ENCODE measurements at regions not wholly inside any gene's neighbourhood (a gene's known extent, or its start where the extent isn't known, plus 50 kb on each side); places are given as distances from the start of the nearest gene placed in this dataset.
"Not testable (repeated sequence)": the region's sequence is repeated elsewhere in the genome, so short reads cannot be mapped to it uniquely, and the experiment has no call there.

GRCh38 chr2:144111437-144111836 is 408.5 kb downstream of the ZEB2 start:
- Histone ChIP-seq H3K36me3 (ENCODE audit: insufficient read depth, low read length) (no peaks in the 10 kb centered on the region), H3K9me2 (replicated peaks; ENCODE audit: insufficient read depth, low read length) (no peaks in the 10 kb centered on the region), H3K27me3 (ENCODE audit: low read length) (no peaks in the 10 kb centered on the region), H3K9me3 (ENCODE audit: low read length) (no peaks in the 10 kb centered on the region), H3K4me2 (ENCODE audit: low read depth, low read length, poor library complexity, severe bottlenecking) (no peak overlapping the region), H2AFZ (ENCODE audit: low read length) (no peak overlapping the region), H3K4me3 (ENCODE audit: low read length) (no peak overlapping the region), H4K20me1 (ENCODE audit: insufficient read depth, low read depth, low read length) (no peaks in the 10 kb centered on the region), H3K4me1 (ENCODE audit: low read length) (peaks cover 2% of the 10 kb centered on the region), H3K79me2 (ENCODE audit: low read length) (0 out of 2 replicates have a peak, but pooled peaks cover 4% of the 10 kb centered on the region), H3K9ac (ENCODE audit: low read length) (no peak overlapping the region), H3K27ac (ENCODE audit: low read length) (no peak overlapping the region)
- no peak for DNase-seq

GRCh38 chr2:144106104-144106503 is 413.8 kb downstream of the ZEB2 start:
- not testable (repeated sequence) for H3K27ac ChIP-seq (ENCODE audit: low read length); H3K9ac ChIP-seq (ENCODE audit: low read length); H3K4me1 ChIP-seq (ENCODE audit: low read length); H3K4me2 ChIP-seq (ENCODE audit: low read depth, low read length, poor library complexity, severe bottlenecking); H3K9me2 ChIP-seq (replicated peaks; ENCODE audit: insufficient read depth, low read length); H3K36me3 ChIP-seq (ENCODE audit: insufficient read depth, low read length); H3K27me3 ChIP-seq (ENCODE audit: low read length); H2AFZ ChIP-seq (ENCODE audit: low read length); DNase-seq; H3K4me3 ChIP-seq (ENCODE audit: low read length); H3K79me2 ChIP-seq (ENCODE audit: low read length); H3K9me3 ChIP-seq (ENCODE audit: low read length); H4K20me1 ChIP-seq (ENCODE audit: insufficient read depth, low read depth, low read length)

DNA sequence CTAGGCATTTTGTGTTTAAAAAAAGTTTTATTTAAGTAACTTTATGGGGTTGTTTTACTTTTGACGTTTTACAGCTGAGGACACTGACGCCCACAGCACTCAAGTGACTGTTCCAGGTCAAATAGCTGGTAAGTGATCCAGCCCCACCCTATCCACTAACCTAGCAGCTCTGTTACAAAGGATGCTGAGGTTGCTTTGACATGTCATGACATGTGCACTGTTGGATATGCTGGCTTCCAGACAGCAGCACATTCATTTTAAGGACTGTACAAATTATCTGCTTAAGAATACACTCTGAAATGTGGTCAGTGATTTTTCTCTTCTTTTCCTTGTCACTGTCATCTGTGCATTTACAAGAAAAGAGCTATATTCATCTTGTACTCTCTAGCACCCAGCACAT is 417.5 kb downstream of the ZEB2 start:
- Histone ChIP-seq H3K4me2 (ENCODE audit: low read depth, low read length, poor library complexity, severe bottlenecking) (no peak overlapping the region), H3K9ac (ENCODE audit: low read length) (no peak overlapping the region), H3K9me3 (ENCODE audit: low read length) (no peaks in the 10 kb centered on the region; the same call in 1 of the 2 replicates), H3K27me3 (ENCODE audit: low read length) (no peaks in the 10 kb centered on the region), H3K27ac (ENCODE audit: low read length) (no peak overlapping the region), H3K36me3 (ENCODE audit: insufficient read depth, low read length) (no peaks in the 10 kb centered on the region; the same call in 1 of the 2 replicates), H3K79me2 (ENCODE audit: low read length) (peaks cover 3% of the 10 kb centered on the region; the same call in 1 of the 2 replicates), H4K20me1 (ENCODE audit: insufficient read depth, low read depth, low read length) (no peaks in the 10 kb centered on the region), H3K4me3 (ENCODE audit: low read length) (no peak overlapping the region), H3K4me1 (ENCODE audit: low read length) (no peaks in the 10 kb centered on the region), H3K9me2 (replicated peaks; ENCODE audit: insufficient read depth, low read length) (no peaks in the 10 kb centered on the region), H2AFZ (ENCODE audit: low read length) (no peak overlapping the region)
- DNase-seq = no peak

GRCh38 chr2:144099780-144100377 is 420.0 kb downstream of the ZEB2 start:
- Histone ChIP-seq H3K9me3 (ENCODE audit: low read length) (no peaks in the 10 kb centered on the region; the same call in 1 of the 2 replicates), H3K4me1 (ENCODE audit: low read length) (no peaks in the 10 kb centered on the region), H3K36me3 (ENCODE audit: insufficient read depth, low read length) (no peaks in the 10 kb centered on the region; the same call in 1 of the 2 replicates), H3K27ac (ENCODE audit: low read length) (no peak overlapping the region), H3K4me2 (ENCODE audit: low read depth, low read length, poor library complexity, severe bottlenecking) (no peak overlapping the region), H3K27me3 (ENCODE audit: low read length) (no peaks in the 10 kb centered on the region), H3K9me2 (replicated peaks; ENCODE audit: insufficient read depth, low read length) (no peaks in the 10 kb centered on the region), H3K4me3 (ENCODE audit: low read length) (no peak overlapping the region), H3K79me2 (ENCODE audit: low read length) (peaks cover 3% of the 10 kb centered on the region; the same call in 1 of the 2 replicates), H4K20me1 (ENCODE audit: insufficient read depth, low read depth, low read length) (no peaks in the 10 kb centered on the region), H3K9ac (ENCODE audit: low read length) (no peak overlapping the region), H2AFZ (ENCODE audit: low read length) (no peak overlapping the region)
- no peak for DNase-seq

- Histone ChIP-seq H2AFZ (ENCODE audit: low read length) (no peak overlapping the region), H3K36me3 (ENCODE audit: insufficient read depth, low read length) (no peaks in the 10 kb centered on the region; the same call in 1 of the 2 replicates), H3K9me2 (replicated peaks; ENCODE audit: insufficient read depth, low read length) (no peaks in the 10 kb centered on the region), H3K79me2 (ENCODE audit: low read length) (peaks cover 3% of the 10 kb centered on the region; the same call in 1 of the 2 replicates), H3K4me2 (ENCODE audit: low read depth, low read length, poor library complexity, severe bottlenecking) (no peak overlapping the region), H3K9ac (ENCODE audit: low read length) (no peak overlapping the region), H3K27ac (ENCODE audit: low read length) (no peak overlapping the region), H3K9me3 (ENCODE audit: low read length) (no peaks in the 10 kb centered on the region; the same call in 1 of the 2 replicates), H4K20me1 (ENCODE audit: insufficient read depth, low read depth, low read length) (no peaks in the 10 kb centered on the region), H3K4me1 (ENCODE audit: low read length) (no peaks in the 10 kb centered on the region), H3K4me3 (ENCODE audit: low read length) (no peak overlapping the region), H3K27me3 (ENCODE audit: low read length) (no peaks in the 10 kb centered on the region)
- DNase-seq = no peak
Observed at GRCh38 chr2:144099340-144099739, 420.6 kb downstream of the ZEB2 start.

GRCh38 chr2:144097440-144098225 is 422.3 kb downstream of the ZEB2 start:
- no peaks in the 10 kb centered on the region for H3K9me2 ChIP-seq (replicated peaks; ENCODE audit: insufficient read depth, low read length)
- no peaks in the 10 kb centered on the region for H3K36me3 ChIP-seq (ENCODE audit: insufficient read depth, low read length)
- peaks cover 3% of the 10 kb centered on the region; the same call in 1 of the 2 replicates for H3K79me2 ChIP-seq (ENCODE audit: low read length)
- no peak overlapping the region for H3K27ac ChIP-seq (ENCODE audit: low read length)
- H4K20me1 ChIP-seq (ENCODE audit: insufficient read depth, low read depth, low read length) = no peaks in the 10 kb centered on the region
- no peak for DNase-seq
- no peaks in the 10 kb centered on the region for H3K27me3 ChIP-seq (ENCODE audit: low read length)
- no peak overlapping the region for H2AFZ ChIP-seq (ENCODE audit: low read length)
- H3K9ac ChIP-seq (ENCODE audit: low read length) = no peak overlapping the region
- no peaks in the 10 kb centered on the region for H3K4me1 ChIP-seq (ENCODE audit: low read length)
- no peak overlapping the region for H3K4me3 ChIP-seq (ENCODE audit: low read length)
- H3K4me2 ChIP-seq (ENCODE audit: low read depth, low read length, poor library complexity, severe bottlenecking) = no peak overlapping the region
- no peaks in the 10 kb centered on the region; the same call in 1 of the 2 replicates for H3K9me3 ChIP-seq (ENCODE audit: low read length)

- no peaks in the 10 kb centered on the region for H3K27me3 ChIP-seq (ENCODE audit: low read length)
- H3K9me3 ChIP-seq (ENCODE audit: low read length) = no peaks in the 10 kb centered on the region; the same call in 1 of the 2 replicates
- H3K9ac ChIP-seq (ENCODE audit: low read length) = no peak overlapping the region
- no peak for DNase-seq
- H3K27ac ChIP-seq (ENCODE audit: low read length) = no peak overlapping the region
- H3K4me3 ChIP-seq (ENCODE audit: low read length) = no peak overlapping the region
- no peak overlapping the region for H2AFZ ChIP-seq (ENCODE audit: low read length)
- no peak overlapping the region for H3K4me2 ChIP-seq (ENCODE audit: low read depth, low read length, poor library complexity, severe bottlenecking)
- no peaks in the 10 kb centered on the region for H3K36me3 ChIP-seq (ENCODE audit: insufficient read depth, low read length)
- H4K20me1 ChIP-seq (ENCODE audit: insufficient read depth, low read depth, low read length) = no peaks in the 10 kb centered on the region
- H3K4me1 ChIP-seq (ENCODE audit: low read length) = no peaks in the 10 kb centered on the region
- peaks cover 3% of the 10 kb centered on the region; the same call in 1 of the 2 replicates for H3K79me2 ChIP-seq (ENCODE audit: low read length)
- no peaks in the 10 kb centered on the region for H3K9me2 ChIP-seq (replicated peaks; ENCODE audit: insufficient read depth, low read length)
Observed at GRCh38 chr2:144096531-144096930, 423.4 kb downstream of the ZEB2 start.

GRCh38 chr2:144094408-144095151 is 425.3 kb downstream of the ZEB2 start:
- Histone ChIP-seq H3K9me3 (ENCODE audit: low read length) (no peaks in the 10 kb centered on the region; the same call in 1 of the 2 replicates), H3K4me3 (ENCODE audit: low read length) (no peak overlapping the region), H4K20me1 (ENCODE audit: insufficient read depth, low read depth, low read length) (no peaks in the 10 kb centered on the region), H3K27me3 (ENCODE audit: low read length) (no peaks in the 10 kb centered on the region), H3K36me3 (ENCODE audit: insufficient read depth, low read length) (no peaks in the 10 kb centered on the region), H3K9me2 (replicated peaks; ENCODE audit: insufficient read depth, low read length) (no peaks in the 10 kb centered on the region), H3K4me1 (ENCODE audit: low read length) (no peaks in the 10 kb centered on the region), H3K4me2 (ENCODE audit: low read depth, low read length, poor library complexity, severe bottlenecking) (no peak overlapping the region), H2AFZ (ENCODE audit: low read length) (no peak overlapping the region), H3K27ac (ENCODE audit: low read length) (no peak overlapping the region), H3K9ac (ENCODE audit: low read length) (no peak overlapping the region), H3K79me2 (ENCODE audit: low read length) (no peaks in the 10 kb centered on the region)
- DNase-seq = no peak
